NCI-H774 (cell line): ENCODE measurements at regions not wholly inside any gene's neighbourhood (a gene's known extent, or its start where the extent isn't known, plus 50 kb on each side); places are given as distances from the start of the nearest gene placed in this dataset.
"Not testable (repeated sequence)": the region's sequence is repeated elsewhere in the genome, so short reads cannot be mapped to it uniquely, and the experiment has no call there.

Experiments used
- DNase-seq: peaks from one replicate; lab custom pipeline; 2025; lab: John Stamatoyannopoulos, UW

GRCh38 chr2:102871707-102872106 is 109.9 kb downstream of the TMEM182 start:
- no peak for DNase-seq

DNA sequence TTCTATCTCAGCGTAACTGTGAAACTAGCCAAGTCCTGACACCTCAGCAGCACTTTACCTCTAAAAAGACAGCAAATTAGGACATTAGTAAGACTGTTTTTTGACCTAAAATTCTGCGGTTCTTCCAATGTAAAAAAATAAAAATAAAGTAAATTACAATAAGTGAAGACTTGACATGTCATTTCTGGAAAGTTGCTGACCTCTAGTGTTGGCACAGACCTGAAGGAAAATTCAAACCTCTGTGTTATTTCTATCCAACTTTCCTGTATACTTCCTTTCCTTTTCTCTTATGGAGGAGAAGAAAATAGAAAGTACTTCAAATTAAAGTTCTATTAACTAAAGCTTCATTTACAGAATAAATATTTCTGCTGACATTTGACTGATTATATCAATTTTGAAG is 110.6 kb downstream of the TMEM182 start:
- no peak for DNase-seq

DNA sequence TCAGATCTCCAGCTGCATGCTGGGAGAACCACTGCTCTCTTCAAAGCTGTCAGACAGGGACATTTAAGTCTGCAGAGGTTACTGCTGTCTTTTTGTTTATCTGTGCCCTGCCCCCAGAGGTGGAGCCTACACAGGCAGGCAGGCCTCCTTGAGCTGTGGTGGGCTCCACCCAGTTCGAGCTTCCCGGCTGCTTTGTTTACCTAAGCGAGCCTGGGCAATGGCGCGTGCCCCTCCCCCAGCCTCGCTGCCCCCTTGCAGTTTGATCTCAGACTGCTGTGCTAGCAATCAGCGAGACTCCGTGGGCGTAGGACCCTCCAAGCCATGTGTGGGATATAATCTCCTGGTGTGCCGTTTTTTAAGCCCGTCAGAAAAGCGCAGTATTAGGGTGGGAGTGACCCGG is 117.7 kb downstream of the TMEM182 start:
- not testable (repeated sequence) for DNase-seq

DNA sequence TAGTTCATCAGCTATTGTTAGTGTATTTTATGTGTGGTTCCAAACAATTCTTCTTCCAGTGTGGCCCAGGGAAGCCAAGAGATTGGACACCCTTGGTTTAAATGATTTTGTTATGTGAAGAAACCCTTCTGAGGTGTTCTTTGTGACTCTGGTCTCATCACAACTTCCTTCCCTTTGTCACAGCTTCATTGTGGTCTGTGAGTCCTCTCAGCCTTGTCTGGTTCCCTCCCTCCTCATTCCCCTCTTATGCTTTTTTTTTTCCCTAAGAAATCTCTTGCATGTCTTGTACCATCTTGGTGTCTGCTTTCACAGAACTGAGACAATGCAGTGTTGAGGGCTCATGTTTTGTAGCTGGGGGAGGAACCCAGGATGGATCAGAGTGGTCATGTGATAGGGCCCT is 118.9 kb downstream of the TMEM182 start:
- no peak for DNase-seq

- no peak for DNase-seq
These were observed 124.5 kb downstream of the TMEM182 start for GRCh38 chr2:102886216-102886893.

DNA sequence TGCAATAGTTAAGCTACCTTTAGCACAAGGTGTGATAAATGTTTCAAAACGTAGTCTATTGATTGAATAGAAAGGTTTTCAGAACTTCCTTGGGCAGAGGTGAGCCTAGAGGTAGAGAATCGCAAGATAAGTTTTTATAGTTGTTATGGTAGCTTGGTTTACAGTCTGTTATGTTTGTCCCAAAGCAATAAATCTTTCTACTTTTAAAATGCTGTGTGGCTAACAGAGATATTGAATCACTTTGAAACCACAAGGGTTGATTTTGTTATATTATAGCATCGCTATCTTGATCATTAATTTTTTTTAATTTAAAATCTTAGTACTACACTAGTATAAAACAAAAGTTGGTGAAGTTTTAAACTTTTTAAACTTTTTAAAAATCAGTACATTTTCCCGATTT is 126.7 kb downstream of the TMEM182 start:
- no peak for DNase-seq

DNA sequence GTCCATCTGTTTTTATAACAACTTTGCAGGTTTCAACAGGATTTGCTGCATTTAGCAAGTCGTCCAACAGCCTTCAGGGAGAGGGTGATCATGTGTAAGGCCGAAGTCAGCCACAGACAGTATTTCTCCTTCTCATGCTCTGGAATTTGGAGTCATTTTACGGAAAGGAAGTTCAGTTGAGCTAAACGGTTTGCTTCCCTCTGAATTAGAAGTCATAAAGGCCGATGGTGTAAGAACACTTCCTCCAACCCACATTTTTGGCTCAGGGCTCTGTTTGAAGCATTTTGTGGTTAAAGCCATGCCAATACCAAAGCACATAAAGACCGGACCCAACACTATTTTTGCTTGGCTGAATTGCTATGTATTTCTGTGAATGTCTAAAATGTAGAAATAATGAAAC is 129.5 kb downstream of the TMEM182 start:
- DNase-seq, result no peak

DNA sequence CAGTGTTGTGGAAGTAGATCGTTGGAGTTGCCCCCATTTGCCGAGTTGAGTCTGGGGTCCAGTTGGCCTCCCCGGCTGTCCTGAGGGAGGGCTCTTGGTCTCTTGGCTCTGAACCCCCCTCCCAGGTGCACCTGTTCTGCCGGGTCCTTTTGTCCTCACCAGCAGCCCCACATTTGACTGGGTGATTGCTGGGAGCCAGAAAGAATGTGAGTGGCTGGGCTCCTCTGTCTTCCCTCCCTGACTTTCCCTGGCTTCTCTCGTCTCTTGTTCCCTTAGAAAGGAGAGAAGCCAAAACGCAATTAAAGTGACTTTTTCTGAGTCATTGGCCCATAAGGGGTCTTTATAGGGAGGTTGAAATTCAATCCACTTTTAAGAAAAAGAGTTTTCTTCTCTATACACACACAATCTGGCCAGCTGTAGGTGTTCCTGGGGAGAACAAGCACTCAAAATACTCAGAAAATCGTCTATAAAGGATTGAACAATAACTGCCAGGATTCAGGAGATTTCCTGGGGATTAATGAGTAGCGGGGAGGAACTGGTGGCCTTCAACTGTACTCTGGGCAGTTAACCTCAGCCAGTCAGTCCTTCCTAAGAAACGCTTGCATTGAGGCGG is 131.0 kb downstream of the TMEM182 start:
- DNase-seq, result no peak

DNA sequence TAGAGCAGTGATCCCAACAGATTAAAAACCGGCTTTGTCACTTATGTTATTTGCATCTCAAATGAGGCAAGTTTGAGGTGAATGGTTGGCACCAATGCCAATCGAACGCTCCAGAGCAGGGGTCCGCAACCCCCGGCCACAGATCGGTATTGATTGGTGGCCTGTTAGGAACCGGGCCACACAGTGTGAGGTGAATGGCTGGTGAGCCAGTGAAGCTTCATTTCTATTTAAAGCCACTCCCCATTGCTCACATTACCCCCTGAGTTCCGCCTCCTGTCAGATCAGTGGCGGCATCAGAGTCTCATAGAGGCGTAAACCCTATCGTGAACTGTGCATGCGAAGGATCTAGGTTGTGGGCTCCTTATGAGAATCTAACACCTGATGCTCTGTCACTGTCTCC is 132.0 kb downstream of the TMEM182 start:
- no peak for DNase-seq

GRCh38 chr2:102895376-102895775 is 133.5 kb downstream of the TMEM182 start:
- DNase-seq, result no peak

DNA sequence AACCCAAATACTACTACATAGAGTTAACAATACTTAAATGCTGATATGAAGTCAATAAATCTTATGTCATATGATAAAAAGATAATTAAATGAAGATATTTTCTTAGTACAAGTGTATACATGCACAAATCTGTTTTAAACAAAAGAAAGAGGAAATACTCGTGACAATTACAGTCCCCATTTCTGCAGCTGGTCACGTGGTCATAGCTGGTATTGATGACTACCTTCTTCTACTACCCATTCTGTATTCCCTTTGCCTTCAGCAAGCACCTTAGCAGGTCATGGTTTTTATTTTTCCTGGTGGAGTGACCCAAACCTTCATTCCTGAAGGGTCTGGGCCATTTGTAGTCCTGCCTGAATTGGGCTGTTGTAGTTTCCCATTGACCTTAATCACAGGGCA is 147.4 kb downstream of the TMEM182 start:
- not testable (repeated sequence) for DNase-seq

GRCh38 chr2:102910724-102911123 is 148.9 kb downstream of the TMEM182 start:
- no peak for DNase-seq

- no peak for DNase-seq
These were observed 153.3 kb downstream of the TMEM182 start for GRCh38 chr2:102915128-102915527.

GRCh38 chr2:102922321-102922720 is 160.5 kb downstream of the TMEM182 start:
- no peak for DNase-seq

DNA sequence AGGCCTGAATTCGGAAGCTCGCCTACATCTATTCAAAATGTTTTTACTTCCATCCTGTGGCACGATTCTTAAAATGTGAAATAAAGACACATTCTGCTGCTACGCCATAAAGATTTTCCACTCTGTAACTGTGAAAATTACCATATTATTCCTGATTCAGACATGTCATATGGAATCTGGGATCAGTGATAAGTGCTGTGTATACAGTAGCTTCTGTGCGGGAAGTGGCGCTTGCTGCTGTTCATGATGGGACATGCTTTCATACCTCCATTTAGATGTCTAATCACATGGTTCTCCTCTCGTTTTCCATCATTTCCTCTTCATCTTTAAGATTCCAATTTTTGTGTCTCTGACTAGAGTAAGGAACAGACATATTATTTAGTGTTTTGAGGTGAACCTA is 163.2 kb downstream of the TMEM182 start:
- no peak for DNase-seq

GRCh38 chr2:102927854-102928267 is 166.0 kb downstream of the TMEM182 start:
- DNase-seq, result no peak

- DNase-seq, result no peak
These were observed 167.9 kb downstream of the TMEM182 start for GRCh38 chr2:102929721-102930120.

DNA sequence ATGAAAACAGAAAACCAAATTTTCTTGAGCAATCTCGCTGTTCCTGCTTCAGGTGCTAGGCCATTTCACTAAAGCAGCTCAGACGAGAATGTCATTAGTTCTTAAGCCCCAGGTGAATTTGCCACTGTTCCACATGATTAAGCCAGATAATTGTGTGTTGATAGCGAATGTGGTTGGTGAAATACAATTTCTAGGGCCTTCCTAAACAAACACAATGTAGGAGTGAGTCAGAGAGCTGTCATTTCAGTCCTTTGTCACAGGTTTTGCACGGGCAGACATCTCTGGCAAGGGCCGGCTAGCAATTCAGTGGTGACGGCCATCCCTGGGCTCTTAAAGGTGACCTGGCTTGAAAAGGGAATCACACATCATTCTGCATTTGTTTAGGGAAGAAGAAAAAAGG is 170.7 kb downstream of the TMEM182 start:
- DNase-seq, result peak; percentile 73

- no peak for DNase-seq
These were observed 177.4 kb downstream of the TMEM182 start for GRCh38 chr2:102939207-102939606.

- peak; percentile 22 for DNase-seq
These were observed 178.9 kb downstream of the TMEM182 start for GRCh38 chr2:102940684-102941083.

DNA sequence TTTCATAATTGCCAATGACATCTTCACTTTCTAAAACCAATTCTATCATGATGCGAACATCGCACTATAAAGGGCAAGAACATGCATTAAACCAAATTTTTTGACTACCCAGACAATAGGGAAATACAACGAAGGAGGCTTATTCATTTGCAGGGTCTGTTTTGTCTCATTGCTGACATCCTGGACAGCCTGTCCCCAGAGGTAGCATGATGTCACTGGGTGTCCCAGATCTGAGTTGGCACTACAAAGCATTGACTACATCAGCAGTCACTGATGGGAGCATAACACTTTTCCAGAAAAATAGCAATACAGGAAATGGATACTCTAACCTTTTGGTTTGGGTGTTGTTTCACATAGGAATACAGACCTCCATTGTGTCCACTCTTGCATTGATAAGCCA is 180.3 kb downstream of the TMEM182 start:
- no peak for DNase-seq

DNA sequence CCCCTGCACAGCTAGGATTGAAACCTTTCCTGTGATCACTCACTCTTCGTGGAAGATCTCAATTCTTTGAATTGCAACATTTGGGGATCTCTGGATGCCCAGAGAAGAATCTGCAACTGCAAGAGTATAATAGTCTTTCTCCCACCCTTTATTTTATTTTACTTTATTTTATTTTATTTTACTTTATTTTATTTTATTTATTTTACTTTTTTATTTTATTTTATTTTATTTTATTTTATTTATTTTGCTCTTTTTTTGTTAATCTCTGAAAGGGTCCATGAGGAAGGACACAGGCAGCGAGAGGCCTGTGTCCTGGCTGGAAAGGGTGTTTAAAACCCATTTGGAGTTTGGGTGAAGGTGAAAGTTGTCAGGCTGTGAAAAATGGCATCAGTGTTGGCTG is 181.4 kb downstream of the TMEM182 start:
- no peak for DNase-seq

GRCh38 chr2:102950371-102950946 is 188.6 kb downstream of the TMEM182 start:
- no peak for DNase-seq

DNA sequence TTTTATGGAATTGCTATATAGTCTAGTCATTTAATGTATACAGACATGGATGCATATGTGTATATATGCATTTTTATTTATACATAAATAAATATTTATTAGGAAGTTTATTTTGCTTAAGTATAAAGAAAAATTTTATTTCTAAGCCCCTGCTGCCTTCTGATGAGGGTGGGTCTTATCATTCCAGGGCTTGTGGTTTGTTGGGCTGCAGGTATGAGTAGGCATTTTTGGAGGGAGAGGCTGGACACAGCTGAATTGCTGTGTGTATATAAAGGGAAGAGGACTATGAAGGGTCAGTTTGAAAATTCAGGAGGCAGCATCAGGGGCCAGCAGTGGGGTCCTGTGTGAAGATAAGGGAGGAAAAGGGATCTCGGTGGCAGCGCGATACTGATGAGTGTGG is 189.4 kb downstream of the TMEM182 start:
- DNase-seq, result no peak
